ENCODE measurements at regions not wholly inside any gene's neighbourhood (a gene's known extent, or its start where the extent isn't known, plus 50 kb on each side); places are given as distances from the start of the nearest gene placed in this dataset.

DNA sequence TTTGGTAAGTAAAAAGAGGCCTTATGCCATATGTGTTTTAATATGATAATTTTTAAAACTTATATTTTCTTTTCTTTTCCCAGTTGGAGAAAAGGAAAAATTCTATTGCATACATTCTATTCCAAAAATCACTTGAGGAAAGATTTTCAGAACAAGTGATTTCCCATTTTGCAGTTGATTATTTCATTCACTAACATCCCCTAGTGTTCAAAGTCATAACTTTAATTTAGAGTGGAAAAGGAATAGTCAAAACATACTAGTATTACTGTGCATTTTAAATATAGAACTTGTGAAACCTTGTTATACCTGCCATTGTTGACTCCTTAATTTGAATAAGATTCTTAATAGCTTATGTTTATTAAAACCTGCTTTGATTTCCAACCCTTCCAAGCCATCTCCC lies 1157.6 kb upstream of the ADGRL4 start:
- H3K9me3 ChIP-seq (ENCODE audit: control insufficient read depth, insufficient read depth, low read depth, low read length) = no peaks in the 10 kb centered on the region
- intact Hi-C loops (cut with micrococcal nuclease; ENCODE audit: unreplicated experiment) = no loop called here
- in situ Hi-C loops (cut with HindIII; ENCODE audit: low pct_unique_long_range_greater_than_20kb, low sequenced_read_pairs) = no loop called here
- no peak overlapping the region for H3K4me3 ChIP-seq (ENCODE audit: low read depth in 2 of 2, low read length in 2 of 2)
- no peak for ATAC-seq
- no peaks in the 10 kb centered on the region for H3K27me3 ChIP-seq (ENCODE audit: control insufficient read depth, insufficient read depth, low read length)
- no peak overlapping the region for H3K27ac ChIP-seq (ENCODE audit: low read length)
- H3K36me3 ChIP-seq (ENCODE audit: control insufficient read depth, insufficient read depth, low read length) = no peaks in the 10 kb centered on the region
- no peak for DNase-seq (ENCODE audit: low read depth, low spot score)
- ChIA-PET POLR2A (no interaction called here), CTCF (no interaction called here)
- no peak for TF ChIP-seq TCF7L2 (IDR thresholded peaks at IDR 0.05; ENCODE audit: low read depth, low read length)
- TF ChIP-seq, protein P1, sequence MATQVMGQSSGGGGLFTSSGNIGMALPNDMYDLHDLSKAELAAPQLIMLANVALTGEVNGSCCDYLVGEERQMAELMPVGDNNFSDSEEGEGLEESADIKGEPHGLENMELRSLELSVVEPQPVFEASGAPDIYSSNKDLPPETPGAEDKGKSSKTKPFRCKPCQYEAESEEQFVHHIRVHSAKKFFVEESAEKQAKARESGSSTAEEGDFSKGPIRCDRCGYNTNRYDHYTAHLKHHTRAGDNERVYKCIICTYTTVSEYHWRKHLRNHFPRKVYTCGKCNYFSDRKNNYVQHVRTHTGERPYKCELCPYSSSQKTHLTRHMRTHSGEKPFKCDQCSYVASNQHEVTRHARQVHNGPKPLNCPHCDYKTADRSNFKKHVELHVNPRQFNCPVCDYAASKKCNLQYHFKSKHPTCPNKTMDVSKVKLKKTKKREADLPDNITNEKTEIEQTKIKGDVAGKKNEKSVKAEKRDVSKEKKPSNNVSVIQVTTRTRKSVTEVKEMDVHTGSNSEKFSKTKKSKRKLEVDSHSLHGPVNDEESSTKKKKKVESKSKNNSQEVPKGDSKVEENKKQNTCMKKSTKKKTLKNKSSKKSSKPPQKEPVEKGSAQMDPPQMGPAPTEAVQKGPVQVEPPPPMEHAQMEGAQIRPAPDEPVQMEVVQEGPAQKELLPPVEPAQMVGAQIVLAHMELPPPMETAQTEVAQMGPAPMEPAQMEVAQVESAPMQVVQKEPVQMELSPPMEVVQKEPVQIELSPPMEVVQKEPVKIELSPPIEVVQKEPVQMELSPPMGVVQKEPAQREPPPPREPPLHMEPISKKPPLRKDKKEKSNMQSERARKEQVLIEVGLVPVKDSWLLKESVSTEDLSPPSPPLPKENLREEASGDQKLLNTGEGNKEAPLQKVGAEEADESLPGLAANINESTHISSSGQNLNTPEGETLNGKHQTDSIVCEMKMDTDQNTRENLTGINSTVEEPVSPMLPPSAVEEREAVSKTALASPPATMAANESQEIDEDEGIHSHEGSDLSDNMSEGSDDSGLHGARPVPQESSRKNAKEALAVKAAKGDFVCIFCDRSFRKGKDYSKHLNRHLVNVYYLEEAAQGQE (IDR thresholded peaks at IDR 0.05; ENCODE audit: insufficient read depth in 1 of 2, low read depth in 2 of 2, low read length in 1 of 2) = no peak
- no peak for TF ChIP-seq SIN3A (IDR thresholded peaks at IDR 0.05; ENCODE audit: borderline replicate concordance, insufficient read depth, low read depth, low read length)
- TF ChIP-seq POLR2AphosphoS5 (IDR thresholded peaks at IDR 0.05; ENCODE audit: low read depth, low read length) = no peak
- BruUV-seq (replicated peaks) = no TSS peak
- no peaks in the 10 kb centered on the region for H3K4me1 ChIP-seq (ENCODE audit: control insufficient read depth, insufficient read depth, low read length)

DNA sequence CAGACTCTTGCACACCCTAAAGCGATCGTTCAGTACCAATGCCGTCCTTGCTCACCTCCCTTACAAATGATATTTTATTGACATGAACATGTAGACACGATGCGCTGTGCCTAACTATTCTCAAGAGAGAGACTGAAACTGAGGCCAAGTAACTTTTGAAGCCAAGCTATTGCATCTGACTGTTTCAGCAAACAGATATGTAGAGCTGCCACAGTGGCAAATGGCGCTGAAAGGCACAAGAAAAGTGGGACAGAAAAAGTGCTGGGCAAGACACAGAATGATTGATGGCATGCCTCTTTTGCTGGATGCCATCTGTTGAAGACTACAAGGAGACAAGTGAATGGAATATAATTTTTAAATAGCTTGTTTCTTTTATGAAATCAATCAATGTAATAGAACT lies 1157.2 kb upstream of the ADGRL4 start:
- intact Hi-C loops (cut with micrococcal nuclease; ENCODE audit: unreplicated experiment) (no loop called here), in situ Hi-C loops (cut with HindIII; ENCODE audit: low pct_unique_long_range_greater_than_20kb, low sequenced_read_pairs) (no loop called here)
- DNase-seq (ENCODE audit: low read depth, low spot score) (no peak), ATAC-seq (no peak)
- Histone ChIP-seq H3K27me3 (ENCODE audit: control insufficient read depth, insufficient read depth, low read length) (no peaks in the 10 kb centered on the region), H3K4me3 (ENCODE audit: low read depth in 2 of 2, low read length in 2 of 2) (no peak overlapping the region), H3K36me3 (ENCODE audit: control insufficient read depth, insufficient read depth, low read length) (no peaks in the 10 kb centered on the region), H3K4me1 (ENCODE audit: control insufficient read depth, insufficient read depth, low read length) (no peaks in the 10 kb centered on the region), H3K9me3 (ENCODE audit: control insufficient read depth, insufficient read depth, low read depth, low read length) (no peaks in the 10 kb centered on the region), H3K27ac (ENCODE audit: low read length) (no peak overlapping the region)
- CTCF ChIA-PET = no interaction called here
- POLR2A ChIA-PET = no interaction called here
- no peak for TF ChIP-seq POLR2AphosphoS5 (IDR thresholded peaks at IDR 0.05; ENCODE audit: low read depth, low read length)
- TF ChIP-seq TCF7L2 (IDR thresholded peaks at IDR 0.05; ENCODE audit: low read depth, low read length) = no peak
- TF ChIP-seq, protein P1 (IDR thresholded peaks at IDR 0.05; ENCODE audit: insufficient read depth in 1 of 2, low read depth in 2 of 2, low read length in 1 of 2) = no peak
- TF ChIP-seq, protein P2, sequence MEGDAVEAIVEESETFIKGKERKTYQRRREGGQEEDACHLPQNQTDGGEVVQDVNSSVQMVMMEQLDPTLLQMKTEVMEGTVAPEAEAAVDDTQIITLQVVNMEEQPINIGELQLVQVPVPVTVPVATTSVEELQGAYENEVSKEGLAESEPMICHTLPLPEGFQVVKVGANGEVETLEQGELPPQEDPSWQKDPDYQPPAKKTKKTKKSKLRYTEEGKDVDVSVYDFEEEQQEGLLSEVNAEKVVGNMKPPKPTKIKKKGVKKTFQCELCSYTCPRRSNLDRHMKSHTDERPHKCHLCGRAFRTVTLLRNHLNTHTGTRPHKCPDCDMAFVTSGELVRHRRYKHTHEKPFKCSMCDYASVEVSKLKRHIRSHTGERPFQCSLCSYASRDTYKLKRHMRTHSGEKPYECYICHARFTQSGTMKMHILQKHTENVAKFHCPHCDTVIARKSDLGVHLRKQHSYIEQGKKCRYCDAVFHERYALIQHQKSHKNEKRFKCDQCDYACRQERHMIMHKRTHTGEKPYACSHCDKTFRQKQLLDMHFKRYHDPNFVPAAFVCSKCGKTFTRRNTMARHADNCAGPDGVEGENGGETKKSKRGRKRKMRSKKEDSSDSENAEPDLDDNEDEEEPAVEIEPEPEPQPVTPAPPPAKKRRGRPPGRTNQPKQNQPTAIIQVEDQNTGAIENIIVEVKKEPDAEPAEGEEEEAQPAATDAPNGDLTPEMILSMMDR (IDR thresholded peaks at IDR 0.05) = no peak
- TF ChIP-seq SIN3A (IDR thresholded peaks at IDR 0.05; ENCODE audit: borderline replicate concordance, insufficient read depth, low read depth, low read length) = no peak
- BruUV-seq (replicated peaks) = no TSS peak

All from Panc1 (cell line).